ENCODE measurements at regions not wholly inside any gene's neighbourhood (a gene's known extent, or its start where the extent isn't known, plus 50 kb on each side); places are given as distances from the start of the nearest gene placed in this dataset.

DNA sequence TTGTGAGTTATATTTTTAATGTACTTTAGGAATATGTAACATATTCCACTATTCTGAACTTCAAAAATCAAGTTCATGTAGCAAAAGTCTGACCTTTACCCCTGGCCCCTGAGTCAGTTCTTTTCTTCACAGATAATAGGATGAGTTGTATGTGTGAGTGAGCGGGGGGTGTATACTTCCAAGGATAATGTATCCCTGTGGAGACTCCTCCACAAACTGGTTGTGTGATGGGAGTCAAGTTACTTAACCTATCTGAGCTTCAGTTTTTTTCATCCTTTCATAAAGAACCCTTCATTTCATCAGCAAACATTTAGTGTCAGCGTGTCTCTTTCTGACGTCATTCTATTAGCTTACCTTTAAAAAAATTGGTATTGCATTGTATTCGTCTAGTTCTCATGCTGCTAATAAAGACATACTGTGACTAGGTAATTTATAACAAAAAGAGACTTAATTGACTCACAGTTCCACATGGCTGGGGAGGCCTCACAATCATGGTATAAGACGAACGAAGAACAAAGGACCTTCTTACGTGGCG, 288.1 kb upstream of the GPC6 start:
- DNase-seq, result no peak

DNA sequence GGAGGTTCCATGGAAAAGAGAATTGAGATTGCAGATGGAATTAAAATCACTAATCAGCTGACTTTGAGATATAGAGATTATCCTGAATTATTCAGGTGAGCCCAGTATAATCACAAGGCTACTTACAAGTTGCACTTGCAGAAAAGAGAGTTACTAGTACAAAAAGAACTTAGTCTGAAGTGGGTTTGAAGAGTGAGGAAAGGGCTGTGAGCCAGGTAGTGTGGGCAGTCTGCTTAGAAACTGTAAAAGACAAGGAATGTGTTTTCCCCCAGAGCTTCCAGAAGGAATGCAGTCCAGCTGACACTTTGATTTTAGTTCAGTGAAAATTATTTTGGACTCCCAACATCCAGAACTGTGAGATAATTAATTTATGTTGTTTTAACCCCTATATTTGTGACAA, 285.4 kb upstream of the GPC6 start:
- no peak for DNase-seq

DNA sequence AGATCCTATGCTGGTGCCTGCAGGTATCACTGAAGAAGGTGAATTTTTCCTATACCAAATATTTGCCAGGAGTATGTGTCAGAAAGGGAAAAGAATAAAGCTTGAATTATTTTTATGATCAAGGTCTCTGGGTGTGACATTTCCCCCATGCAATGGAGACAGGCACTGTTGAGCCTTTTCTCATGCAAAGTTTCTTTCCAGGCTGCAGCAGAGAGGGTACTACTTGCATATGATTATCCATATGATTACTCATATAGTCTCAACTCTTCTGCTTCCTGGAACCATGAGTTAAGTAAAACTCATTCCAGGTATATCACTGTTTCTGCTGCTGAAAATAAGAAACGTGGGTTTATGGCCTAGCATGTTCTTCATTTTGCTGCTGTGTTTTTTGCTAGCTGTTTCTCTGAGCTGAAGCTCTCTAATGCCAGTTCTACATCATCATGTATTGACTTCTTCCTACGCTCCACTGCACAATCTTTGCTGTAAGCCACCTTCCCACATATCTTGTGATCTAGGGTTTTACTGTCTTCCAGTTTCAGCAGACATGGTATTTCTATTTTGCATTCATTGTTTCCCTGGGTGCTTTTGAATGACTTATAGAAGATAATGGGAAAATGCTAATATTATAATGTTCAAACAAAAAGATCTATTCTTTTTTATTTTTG, 278.7 kb upstream of the GPC6 start:
- no peak for DNase-seq

GRCh38 chr13:92950771-92951170, 275.8 kb upstream of the GPC6 start:
- DNase-seq, result no peak

DNA sequence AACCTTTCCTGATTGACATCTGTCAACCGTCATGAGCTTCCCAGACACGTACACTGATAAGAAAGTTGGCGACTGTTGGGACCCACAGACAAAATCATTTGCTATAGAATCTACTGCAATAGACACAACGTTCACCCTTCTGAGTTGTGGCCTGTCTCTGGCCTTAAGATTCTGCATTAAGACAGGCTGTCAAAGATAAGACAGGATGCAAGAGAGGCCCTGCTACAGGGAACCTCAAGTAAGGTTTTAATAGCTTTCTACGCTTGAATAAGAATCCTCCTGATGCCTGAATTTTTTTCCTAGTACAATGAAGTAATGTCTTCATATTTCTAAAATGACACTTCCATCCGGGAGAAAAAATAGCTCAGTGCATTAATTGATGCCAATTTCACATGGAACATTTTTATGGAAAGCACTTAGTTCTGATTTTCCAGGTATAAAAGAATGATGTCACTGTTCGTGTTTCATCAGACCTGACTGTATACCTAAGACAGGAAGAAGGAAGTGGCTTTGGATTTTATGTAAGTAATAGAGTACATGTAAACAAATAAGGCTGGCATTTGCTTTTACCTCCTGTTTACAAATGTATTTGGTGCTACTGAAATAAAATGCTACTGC, 275.2 kb upstream of the GPC6 start:
- no peak for DNase-seq

GRCh38 chr13:92952161-92952560, 274.4 kb upstream of the GPC6 start:
- DNase-seq, result no peak

DNA sequence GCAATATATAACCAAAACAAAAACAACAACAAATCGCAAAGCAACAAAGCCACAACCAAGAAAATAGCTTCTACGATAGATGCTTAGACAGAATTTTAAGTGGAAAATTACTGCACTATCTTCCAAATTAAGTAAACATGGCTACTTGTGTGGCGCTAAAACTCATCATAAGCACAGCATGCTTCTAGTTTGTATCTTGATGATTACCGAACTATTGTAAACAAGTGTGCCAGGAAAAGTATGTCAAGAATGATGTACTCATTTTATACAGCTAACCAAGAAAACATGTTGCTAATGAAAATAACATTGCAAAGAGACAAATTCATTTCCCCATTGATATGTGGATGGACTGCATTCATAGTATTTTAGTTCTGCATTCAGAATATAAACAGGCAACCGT, 271.9 kb upstream of the GPC6 start:
- no peak for DNase-seq

DNA sequence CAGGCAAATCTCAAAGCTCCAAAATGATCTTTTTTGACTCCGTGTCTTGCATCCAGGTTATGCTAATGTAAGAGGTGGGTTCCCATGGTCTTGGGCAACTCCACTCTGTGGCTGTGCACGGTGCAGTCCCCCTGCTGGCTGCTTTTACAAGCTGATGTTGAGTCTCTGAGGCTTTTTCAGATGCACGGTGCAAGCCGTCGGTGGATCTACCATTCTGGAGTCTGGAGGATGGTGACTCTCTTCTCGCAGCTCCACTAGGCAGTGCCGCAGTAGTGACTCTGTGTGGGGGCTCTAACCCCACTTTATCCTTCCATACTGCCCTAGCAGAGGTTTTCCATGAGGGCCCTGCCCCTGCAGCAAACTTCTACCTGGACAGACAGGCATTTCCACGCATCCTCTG, 266.8 kb upstream of the GPC6 start:
- DNase-seq, result no peak

- no peak for DNase-seq
These were observed 263.6 kb upstream of the GPC6 start for GRCh38 chr13:92963029-92963428.

DNA sequence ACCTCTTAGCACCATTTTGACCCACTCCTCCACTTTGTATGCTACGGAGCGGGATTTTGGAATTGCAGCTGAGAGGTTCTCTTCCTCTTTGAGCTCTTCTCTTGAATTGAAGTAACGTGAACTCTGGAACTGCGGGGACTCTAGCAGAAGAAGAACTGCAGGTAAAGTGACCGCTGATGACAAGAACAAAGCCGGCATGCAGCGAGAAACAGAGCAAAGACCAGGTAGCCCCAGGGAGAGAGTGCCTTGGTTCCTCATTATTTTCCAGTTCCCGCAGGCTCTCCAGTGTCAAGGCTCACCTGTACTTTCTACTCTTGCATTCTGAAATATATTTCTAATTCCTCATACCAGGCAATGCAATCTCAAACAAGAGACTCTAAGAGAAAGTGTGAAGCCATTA, 260.3 kb upstream of the GPC6 start:
- no peak for DNase-seq

- no peak for DNase-seq
These were observed 259.7 kb upstream of the GPC6 start for GRCh38 chr13:92966900-92967299.

DNA sequence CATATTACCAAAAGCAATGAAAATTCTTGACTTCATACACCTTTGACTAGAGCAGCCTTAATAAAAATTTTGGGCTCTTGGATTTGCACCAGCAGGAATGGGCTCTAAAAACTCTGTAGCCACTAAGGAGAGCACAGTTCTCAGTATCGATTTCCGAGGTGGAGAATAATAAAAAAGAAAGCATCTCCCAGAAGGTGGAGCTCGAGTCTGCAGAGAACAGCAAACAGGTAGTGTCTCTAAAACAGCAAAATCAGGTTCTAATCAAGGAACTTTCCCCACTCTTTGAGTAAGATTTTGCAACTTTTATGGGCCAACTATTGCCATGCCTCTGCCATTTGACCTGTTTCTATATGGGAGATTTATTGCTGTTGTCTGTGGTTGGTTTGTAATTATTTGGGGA, 258.7 kb upstream of the GPC6 start:
- peak in 1 of 3 donors; percentile 2 for DNase-seq

DNA sequence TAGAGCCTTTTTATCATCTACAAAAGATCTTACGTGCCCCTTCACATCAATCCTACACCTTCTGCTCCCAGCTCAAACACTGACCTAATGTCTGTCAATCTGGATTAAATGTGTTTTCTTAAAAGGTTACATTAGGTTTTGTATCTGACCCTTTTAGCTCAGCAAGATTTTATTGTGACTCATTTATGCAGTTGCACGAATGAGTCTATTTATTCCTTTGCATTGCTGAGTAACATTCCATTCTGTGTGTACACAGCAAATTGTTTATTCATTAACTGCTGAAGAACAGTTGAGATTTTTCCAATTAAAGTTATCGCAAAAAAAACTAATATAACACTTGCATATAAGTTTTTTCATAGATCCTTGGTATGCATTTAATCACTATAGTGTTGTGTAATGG, 253.9 kb upstream of the GPC6 start:
- DNase-seq, result no peak

DNA sequence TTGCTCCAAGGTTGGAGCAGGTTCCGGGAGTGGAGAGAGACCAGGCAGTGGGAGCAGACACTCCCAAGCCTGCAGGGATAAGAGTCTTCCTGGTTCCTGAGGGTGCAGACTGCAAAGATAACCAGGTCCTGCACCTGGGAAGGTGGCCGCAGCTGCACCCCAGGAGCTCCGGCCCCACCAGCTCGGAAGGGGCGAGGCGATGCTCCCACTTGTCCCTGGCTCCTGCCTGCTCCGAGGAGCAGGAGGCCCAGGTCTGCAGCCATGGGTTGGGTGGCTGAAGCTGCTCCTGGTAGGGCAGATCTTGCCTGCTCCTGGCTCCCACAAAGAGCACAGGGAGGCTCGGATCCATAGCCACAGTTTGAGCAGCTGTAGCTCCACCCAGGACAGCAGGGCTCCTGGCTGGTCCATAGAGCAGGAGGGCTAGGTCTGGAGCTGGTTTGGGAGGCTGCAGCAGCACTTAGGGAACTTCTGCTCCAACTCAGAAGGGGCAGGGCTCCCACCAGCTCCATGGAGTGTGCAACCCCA, 251.6 kb upstream of the GPC6 start:
- no peak for DNase-seq

- DNase-seq, result no peak
These were observed 249.9 kb upstream of the GPC6 start for GRCh38 chr13:92976657-92977056.

- no peak for DNase-seq
These were observed 242.5 kb upstream of the GPC6 start for GRCh38 chr13:92984151-92984550.

DNA sequence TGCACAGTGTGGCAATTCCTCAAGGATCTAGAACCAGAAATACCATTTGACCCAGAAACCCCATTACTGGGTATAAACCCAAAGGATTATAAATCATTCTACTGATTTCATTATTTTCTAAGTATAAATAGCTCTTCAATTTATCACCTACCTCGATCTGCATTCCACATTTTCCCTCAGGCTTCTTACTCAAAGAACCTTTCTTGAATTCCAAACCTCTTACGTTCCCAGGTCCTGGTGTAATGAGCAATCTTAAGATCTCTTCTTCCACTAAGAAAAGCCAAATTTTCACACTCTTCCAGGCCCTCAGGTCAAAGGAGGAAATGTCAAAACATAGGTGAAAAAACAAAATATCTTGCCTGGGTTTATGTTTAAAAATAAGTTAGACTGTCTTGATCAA, 237.3 kb upstream of the GPC6 start:
- no peak for DNase-seq

DNA sequence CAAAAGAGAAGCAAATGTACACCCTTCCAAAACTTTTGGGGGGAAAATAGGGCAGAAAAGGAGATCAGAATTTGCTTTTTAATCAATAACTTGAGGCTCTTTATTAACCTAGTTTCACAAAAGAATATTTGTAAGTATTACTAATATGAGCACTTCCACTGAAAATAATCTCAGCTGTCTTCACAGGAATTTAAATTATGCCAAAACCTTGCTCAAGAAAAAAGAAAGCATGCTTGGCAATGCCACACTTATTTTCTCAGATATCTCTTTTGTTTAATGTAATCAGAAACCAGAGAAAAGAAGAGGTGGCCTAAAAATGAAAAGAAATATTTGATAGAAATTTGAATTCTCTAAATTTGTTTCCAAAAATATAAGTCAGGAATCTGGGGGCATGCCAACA, 234.9 kb upstream of the GPC6 start:
- DNase-seq, result no peak

GRCh38 chr13:92994056-92994455, 232.6 kb upstream of the GPC6 start:
- DNase-seq, result peak in 1 of 3 donors; percentile 15

DNA sequence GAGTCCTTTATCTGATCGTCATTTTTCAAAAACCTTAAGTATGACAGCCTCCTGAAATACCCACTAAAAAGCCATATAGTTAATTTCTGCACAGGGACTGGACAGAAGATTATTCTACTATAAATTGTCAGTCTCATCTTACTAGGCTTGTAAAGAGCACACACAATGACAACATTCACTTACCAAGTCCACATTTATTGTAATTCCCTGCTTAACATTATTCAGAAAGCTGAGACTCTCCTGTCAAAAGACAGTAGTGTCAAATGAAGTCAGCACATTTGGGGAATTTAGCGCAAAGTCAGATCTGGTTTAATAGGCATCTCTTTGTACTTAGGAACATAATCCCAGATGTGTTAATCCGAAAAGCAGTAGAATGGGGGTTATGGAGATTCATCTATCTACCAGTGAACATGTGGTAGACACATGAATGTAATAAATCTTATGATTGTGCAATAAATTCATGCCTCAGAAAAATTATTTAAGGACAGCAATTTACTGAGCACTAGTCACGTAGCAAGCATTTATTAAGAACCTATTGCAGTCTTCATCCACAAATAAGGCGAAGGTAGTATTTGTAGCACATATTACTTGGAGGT, 224.6 kb upstream of the GPC6 start:
- DNase-seq, result peak in 2 of 3 donors; percentile 2 to 11

DNA sequence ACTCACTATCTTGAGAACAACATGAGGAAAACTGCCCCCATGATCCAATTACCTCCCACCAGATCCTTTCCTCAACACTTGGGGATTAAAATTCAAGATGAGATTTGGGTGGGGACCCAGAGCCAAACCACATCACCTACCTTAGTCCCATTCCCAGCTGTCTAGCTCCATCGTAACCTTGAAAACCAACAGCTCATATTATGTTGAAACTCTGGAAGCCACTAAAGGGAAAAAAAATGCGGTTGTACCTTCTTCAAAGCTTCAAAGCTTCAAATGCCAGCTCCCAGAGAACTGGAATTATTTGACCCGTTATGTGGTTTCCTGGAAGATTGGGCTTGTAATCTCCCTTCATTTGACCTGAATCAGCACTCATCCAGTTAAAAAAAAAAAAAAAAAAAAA, 223.1 kb upstream of the GPC6 start:
- DNase-seq, result no peak

GRCh38 chr13:93004919-93005318, 221.7 kb upstream of the GPC6 start:
- DNase-seq, result no peak

- DNase-seq, result no peak
These were observed 218.7 kb upstream of the GPC6 start for GRCh38 chr13:93007928-93008327.
